Fibroblast of villous mesenchyme (primary cell): ENCODE measurements at regions not wholly inside any gene's neighbourhood (a gene's known extent, or its start where the extent isn't known, plus 50 kb on each side); places are given as distances from the start of the nearest gene placed in this dataset.

Experiments
- DNase-seq: peaks from one replicate; pipeline ENCODE4 v3.0.0-alpha.2; 2010; ENCODE audit warnings: low read depth
- H3K4me3 ChIP-seq: 2 replicates; pipeline ENCODE4 v1.5.1; 2011; ENCODE audit warnings: low read depth, mild to moderate bottlenecking, low read length
- TF ChIP-seq, protein P1 (sequence below): IDR thresholded peaks from 2 replicates; pipeline ENCODE4 v1.5.1; 2012; ENCODE audit warnings: low read depth, mild to moderate bottlenecking, low read length; ENCODE audit not compliant: insufficient read depth

DNA sequence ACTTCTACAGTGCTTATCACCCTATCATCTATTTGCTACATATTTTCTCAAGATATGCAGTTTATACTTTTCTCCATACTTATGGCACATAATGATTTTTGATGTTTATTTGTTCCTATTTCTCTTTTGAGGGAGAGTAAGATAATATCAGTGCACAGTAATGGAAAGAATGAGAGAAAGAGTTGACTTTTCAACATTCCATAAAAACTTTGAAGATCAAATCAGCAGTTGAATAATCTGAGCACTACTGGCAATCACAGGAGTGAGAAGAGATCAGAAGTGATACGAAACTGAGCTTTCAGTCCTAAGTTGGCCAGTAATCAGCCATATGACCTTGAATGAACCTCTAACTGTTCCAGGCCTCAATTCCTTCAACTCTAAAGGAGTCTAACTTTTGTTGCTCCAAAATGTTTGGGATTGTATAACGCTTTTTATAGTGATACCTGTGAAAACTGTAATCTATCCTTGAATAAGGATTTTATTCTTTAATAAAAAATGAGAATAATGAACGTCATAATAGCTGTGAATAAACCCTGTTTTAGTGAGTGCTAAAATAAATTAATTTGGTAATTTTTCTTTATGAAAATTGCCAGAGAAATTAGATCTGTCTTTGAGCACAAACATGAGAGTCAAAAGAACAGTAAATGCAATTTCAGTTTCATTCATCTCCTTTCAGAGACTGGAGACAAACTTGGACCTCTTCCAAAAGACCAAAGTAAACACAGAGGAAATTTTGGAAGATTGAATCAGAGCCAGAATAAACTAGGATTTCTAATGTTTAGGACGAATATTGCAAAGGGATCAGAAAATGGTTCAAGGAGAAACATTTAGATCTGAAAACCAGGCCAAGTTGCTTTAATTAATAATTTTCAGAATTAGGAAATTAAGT, 309.9 kb downstream of the ADGRL2 start:
- no peak overlapping the region for H3K4me3 ChIP-seq
- TF ChIP-seq, protein P1, sequence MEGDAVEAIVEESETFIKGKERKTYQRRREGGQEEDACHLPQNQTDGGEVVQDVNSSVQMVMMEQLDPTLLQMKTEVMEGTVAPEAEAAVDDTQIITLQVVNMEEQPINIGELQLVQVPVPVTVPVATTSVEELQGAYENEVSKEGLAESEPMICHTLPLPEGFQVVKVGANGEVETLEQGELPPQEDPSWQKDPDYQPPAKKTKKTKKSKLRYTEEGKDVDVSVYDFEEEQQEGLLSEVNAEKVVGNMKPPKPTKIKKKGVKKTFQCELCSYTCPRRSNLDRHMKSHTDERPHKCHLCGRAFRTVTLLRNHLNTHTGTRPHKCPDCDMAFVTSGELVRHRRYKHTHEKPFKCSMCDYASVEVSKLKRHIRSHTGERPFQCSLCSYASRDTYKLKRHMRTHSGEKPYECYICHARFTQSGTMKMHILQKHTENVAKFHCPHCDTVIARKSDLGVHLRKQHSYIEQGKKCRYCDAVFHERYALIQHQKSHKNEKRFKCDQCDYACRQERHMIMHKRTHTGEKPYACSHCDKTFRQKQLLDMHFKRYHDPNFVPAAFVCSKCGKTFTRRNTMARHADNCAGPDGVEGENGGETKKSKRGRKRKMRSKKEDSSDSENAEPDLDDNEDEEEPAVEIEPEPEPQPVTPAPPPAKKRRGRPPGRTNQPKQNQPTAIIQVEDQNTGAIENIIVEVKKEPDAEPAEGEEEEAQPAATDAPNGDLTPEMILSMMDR: no peak
- DNase-seq: no peak

DNA sequence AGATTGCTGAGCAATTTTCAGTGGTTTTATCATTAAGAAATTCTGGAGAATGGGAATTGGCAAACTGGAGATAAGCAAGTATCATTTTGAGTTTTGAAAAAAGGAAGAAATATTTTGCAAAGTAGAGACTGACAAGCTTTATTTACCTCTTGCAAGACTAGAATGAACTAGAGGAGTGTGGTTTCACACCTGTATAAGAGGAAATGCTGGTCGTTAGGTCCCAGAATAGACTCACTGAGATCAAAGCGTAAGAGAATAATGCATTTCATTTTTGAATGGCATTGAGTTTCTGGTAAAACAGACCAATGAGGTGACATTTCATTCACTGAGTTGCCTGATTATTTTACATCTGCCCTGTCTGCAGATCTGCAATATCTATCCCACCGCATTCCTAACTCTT, 308.1 kb downstream of the ADGRL2 start:
- no peak overlapping the region for H3K4me3 ChIP-seq
- TF ChIP-seq, protein P1: no peak
- no peak for DNase-seq

DNA sequence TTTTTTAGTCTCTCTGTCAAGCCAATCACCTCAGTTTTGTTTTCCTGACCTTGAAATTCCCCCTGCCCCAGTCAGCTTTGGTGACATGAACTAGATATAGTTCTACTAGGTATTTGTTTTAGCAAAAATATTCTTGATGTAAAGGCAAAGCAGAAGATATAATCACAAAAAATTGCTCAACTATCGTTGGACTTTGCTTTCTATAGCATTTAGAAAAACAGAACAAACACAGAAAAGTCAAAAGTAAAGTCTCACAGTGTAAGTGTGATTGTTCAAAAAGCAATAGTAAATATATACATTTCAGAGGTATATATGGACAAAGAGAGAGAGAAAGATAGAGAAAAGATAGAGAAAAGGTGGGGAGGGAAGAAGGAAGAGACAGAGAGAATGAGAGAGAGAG, 305.9 kb downstream of the ADGRL2 start:
- TF ChIP-seq, protein P1: no peak
- no peak overlapping the region for H3K4me3 ChIP-seq
- no peak for DNase-seq

DNA sequence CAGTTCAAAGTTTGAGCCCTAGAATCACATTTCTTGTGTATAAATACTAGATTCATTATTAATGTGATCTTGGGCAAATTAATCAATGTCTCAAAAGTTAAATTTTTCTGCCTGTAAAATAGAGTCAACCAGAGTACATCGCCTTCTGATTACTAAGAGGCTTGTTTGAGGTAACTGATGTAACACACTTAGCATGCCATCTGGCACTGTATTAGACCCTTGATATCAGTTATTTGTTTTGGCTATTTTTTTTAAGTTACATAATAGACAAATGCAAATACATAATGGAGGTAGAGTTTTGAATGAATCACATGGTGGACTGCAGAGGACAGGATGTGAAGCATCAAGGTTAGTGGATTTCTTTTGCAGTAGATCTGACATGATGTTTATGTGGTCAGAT, 298.4 kb downstream of the ADGRL2 start:
- TF ChIP-seq, protein P1: no peak
- no peak for DNase-seq
- no peak overlapping the region for H3K4me3 ChIP-seq

DNA sequence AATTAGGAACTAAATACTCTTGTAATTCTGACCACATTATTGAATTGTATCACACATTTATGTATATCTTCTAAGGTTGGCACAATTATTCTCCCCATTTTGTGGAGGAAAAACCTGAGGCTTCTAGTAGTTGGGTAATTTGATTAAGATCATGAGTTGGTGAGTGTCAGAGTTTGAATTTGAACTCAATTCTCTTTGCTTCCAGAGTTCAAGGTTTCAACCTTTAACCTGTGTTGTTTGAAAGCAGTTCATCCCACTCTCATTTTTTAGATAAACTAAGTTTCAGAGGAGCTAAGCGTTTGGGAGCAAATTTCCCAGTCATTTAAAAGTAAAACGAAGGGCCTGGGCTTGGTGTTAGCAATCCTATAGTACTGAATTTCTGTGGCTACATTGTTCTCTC, 293.4 kb downstream of the ADGRL2 start:
- H3K4me3 ChIP-seq: no peak overlapping the region
- DNase-seq: no peak
- TF ChIP-seq, protein P1: no peak

DNA sequence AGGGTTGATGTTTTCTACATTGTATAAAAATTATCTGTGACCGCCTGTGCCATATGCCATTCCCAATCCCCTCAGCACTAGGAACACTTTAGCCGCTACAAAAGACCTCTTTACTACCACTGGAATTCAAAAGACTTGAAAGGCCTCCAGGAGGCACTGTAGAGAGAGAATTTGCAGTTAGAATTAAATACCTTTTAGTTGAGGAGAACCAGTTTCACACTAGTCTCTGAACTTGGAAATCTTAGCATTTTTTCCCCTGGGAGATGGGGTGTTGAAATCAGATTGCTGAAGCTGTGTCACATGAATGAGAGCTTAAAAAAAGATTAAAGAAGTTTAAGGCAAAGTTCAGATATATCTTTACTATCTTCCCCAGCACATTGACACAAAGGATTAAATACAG, 291.0 kb downstream of the ADGRL2 start:
- TF ChIP-seq, protein P1: no peak
- peak; percentile 2 for DNase-seq
- H3K4me3 ChIP-seq: no peak overlapping the region
